ENCODE measurements at regions not wholly inside any gene's neighbourhood (a gene's known extent, or its start where the extent isn't known, plus 50 kb on each side); places are given as distances from the start of the nearest gene placed in this dataset.

DNA sequence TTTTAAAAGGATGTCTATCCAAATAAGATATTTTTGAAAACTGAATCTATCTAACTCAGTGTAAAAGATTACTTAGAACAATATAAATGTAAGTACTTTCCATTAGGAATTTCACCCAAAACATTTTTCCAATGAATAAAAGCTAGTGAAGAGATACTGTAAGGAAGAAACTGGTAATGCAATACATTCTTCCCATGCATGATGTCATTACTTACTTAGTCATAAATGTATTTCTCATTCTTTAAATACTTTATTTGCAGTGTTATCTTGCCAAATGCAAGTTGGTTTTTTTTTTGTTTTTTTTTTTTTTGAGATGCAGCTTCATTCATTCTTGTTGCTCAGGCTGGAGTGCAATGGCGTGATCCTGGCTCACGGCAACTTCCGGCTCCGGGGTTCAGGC, 265.6 kb downstream of the PHF14 start:
- TF ChIP-seq CTCF (IDR thresholded peaks at IDR 0.05) (no peak), POLR2A (IDR thresholded peaks at IDR 0.05) (no peak)
